ENCODE measurements at regions not wholly inside any gene's neighbourhood (a gene's known extent, or its start where the extent isn't known, plus 50 kb on each side); places are given as distances from the start of the nearest gene placed in this dataset.
A peak's percentile ranks its signal among the peaks of the same experiment; 100 is the strongest.

DNA sequence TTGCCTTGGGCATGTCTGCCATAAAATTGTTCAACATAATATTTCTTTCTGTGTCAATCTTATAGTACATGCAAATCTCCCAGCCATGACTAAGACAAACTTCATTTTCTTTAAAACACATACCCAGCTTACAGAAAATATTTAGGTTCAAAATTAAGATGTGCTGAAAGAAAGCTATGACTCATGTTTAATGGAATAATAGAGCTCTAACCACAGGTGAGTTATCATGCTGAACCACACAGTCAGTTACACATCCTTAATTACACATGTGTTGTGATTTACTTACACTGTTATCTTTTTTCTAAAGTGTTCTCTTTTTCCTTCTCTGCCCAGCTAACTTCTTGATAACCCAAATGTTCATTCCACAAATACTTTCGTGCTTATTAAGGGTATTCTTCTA, 1831.2 kb downstream of the OLFM4 start:
- Mint-ChIP-seq H3K27me3 (no peaks in the 10 kb centered on the region), H3K4me1 (no peaks in the 10 kb centered on the region), H3K4me3 (peak overlapping the region in 1 of 8 donors; percentile 41), H3K27ac (no peak overlapping the region), H3K9me3 (peaks cover 3 to 16% (median 7%) of the 10 kb centered on the region in 8 donors), H3K36me3 (no peaks in the 10 kb centered on the region)
- Histone ChIP-seq H3K4me3 (ENCODE audit: low read length in 2 of 2) (no peak overlapping the region), H3K36me3 (ENCODE audit: insufficient read depth, low read length) (no peaks in the 10 kb centered on the region), H3K27ac (ENCODE audit: low read depth, low read length) (no peak overlapping the region), H3K27me3 (ENCODE audit: insufficient read depth, low read length) (no peaks in the 10 kb centered on the region), H3K4me1 (ENCODE audit: insufficient read depth, low read length) (no peaks in the 10 kb centered on the region), H3K9me3 (ENCODE audit: control insufficient read depth in 1 of 2, low read length in 2 of 2) (peaks cover 0 to 3% of the 10 kb centered on the region in 2 donors)
- CTCF ChIA-PET (ENCODE audit: partially characterized antibody): no interaction called here
- intact Hi-C loops (cut with micrococcal nuclease): no loop called here
- POLR2A ChIA-PET (ENCODE audit: partially characterized antibody): no interaction called here
- DNase-seq: no peak

DNA sequence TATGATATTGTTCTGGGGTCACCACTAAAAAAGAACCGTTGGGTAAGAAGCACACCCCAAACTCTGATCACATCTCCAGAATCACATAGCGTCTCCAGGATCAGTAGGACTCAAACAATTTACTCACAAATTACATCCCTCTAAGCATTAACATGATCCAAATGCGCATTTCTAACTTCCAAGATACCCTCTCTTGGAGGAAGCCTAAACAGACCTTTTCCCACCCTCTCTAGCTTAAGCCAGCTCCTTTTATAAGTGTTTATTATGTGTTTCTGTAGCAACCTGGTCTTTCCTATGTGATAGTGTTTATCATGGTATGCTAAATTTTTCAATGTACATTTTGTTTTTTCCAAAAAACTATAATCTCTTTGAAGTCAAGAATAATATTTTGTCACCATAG, 1846.5 kb downstream of the OLFM4 start:
- no peaks in the 10 kb centered on the region for H3K36me3 ChIP-seq (ENCODE audit: insufficient read depth, low read length)
- no peaks in the 10 kb centered on the region for H3K4me1 ChIP-seq (ENCODE audit: insufficient read depth, low read length)
- H3K27me3 ChIP-seq (ENCODE audit: insufficient read depth, low read length): no peaks in the 10 kb centered on the region
- H3K9me3 ChIP-seq (ENCODE audit: control insufficient read depth in 1 of 2, low read length in 2 of 2): no peaks in the 10 kb centered on the region
- POLR2A ChIA-PET (ENCODE audit: partially characterized antibody): no interaction called here
- Mint-ChIP-seq H3K4me1 (no peaks in the 10 kb centered on the region), H3K4me3 (no peak overlapping the region), H3K36me3 (no peaks in the 10 kb centered on the region), H3K9me3 (peaks cover 0 to 5% (median 3%) of the 10 kb centered on the region in 8 donors), H3K27ac (no peak overlapping the region), H3K27me3 (no peaks in the 10 kb centered on the region)
- intact Hi-C loops (cut with micrococcal nuclease): no loop called here
- no peak for DNase-seq
- CTCF ChIA-PET (ENCODE audit: partially characterized antibody): no interaction called here
- H3K27ac ChIP-seq (ENCODE audit: low read depth, low read length): no peak overlapping the region
- H3K4me3 ChIP-seq (ENCODE audit: low read length in 2 of 2): no peak overlapping the region

DNA sequence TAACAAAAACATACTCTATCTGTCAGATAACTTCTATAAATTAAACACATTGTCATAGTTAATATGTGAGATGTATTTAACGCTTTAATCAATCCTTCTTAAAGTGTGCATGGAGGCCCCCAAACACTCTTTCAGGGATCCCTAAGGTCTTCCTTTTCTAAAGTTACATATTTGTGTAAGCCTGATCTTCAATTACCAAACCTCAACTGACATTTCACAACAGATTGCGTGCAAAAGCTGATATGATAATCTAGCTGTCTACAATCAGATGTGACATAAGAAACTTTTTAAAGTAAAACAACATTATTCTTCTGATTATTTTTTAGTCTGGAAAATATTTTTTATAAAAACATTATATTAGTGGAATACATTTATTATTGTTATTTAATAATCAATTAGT, 1850.4 kb downstream of the OLFM4 start:
- POLR2A ChIA-PET (ENCODE audit: partially characterized antibody): no interaction called here
- no peaks in the 10 kb centered on the region for H3K27me3 ChIP-seq (ENCODE audit: insufficient read depth, low read length)
- no peaks in the 10 kb centered on the region for H3K9me3 ChIP-seq (ENCODE audit: control insufficient read depth in 1 of 2, low read length in 2 of 2)
- Mint-ChIP-seq H3K27me3 (no peaks in the 10 kb centered on the region), H3K27ac (no peak overlapping the region), H3K4me1 (no peaks in the 10 kb centered on the region), H3K36me3 (no peaks in the 10 kb centered on the region), H3K4me3 (no peak overlapping the region), H3K9me3 (peaks cover 0 to 10% (median 5%) of the 10 kb centered on the region in 8 donors)
- H3K27ac ChIP-seq (ENCODE audit: low read depth, low read length): no peak overlapping the region
- no peaks in the 10 kb centered on the region for H3K36me3 ChIP-seq (ENCODE audit: insufficient read depth, low read length)
- intact Hi-C loops (cut with micrococcal nuclease): no loop called here
- DNase-seq: no peak
- CTCF ChIA-PET (ENCODE audit: partially characterized antibody): no interaction called here
- H3K4me3 ChIP-seq (ENCODE audit: low read length in 2 of 2): no peak overlapping the region
- no peaks in the 10 kb centered on the region for H3K4me1 ChIP-seq (ENCODE audit: insufficient read depth, low read length)

DNA sequence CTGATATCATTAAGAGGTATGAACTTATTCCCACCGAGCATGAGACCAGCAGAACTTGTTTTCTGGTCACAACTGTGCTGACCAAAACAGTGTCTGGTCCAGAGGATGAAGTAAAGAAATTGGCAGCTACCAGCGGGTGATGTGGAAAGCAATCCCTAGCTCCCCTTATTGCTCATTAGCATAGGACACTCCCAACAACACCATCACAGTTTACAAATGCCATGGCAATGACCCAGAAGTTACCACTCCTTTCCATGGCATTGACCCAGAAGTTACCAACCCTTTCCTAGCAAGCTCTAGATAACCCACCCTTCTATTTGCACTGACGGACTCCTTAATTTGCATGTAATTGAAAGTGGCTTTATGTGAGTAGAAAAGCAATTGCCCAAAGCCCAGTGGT, 1856.1 kb downstream of the OLFM4 start:
- H3K9me3 Mint-ChIP-seq: peaks cover 0 to 15% (median 6%) of the 10 kb centered on the region in 8 donors
- H3K27me3 Mint-ChIP-seq: no peaks in the 10 kb centered on the region
- POLR2A ChIA-PET (ENCODE audit: partially characterized antibody): no interaction called here
- Histone ChIP-seq H3K27me3 (ENCODE audit: insufficient read depth, low read length) (no peaks in the 10 kb centered on the region), H3K4me3 (ENCODE audit: low read length in 2 of 2) (no peak overlapping the region), H3K36me3 (ENCODE audit: insufficient read depth, low read length) (no peaks in the 10 kb centered on the region), H3K4me1 (ENCODE audit: insufficient read depth, low read length) (no peaks in the 10 kb centered on the region), H3K27ac (ENCODE audit: low read depth, low read length) (no peak overlapping the region), H3K9me3 (ENCODE audit: control insufficient read depth in 1 of 2, low read length in 2 of 2) (no peaks in the 10 kb centered on the region)
- no peak overlapping the region for H3K4me3 Mint-ChIP-seq
- H3K36me3 Mint-ChIP-seq: no peaks in the 10 kb centered on the region
- CTCF ChIA-PET (ENCODE audit: partially characterized antibody): no interaction called here
- no peak overlapping the region for H3K27ac Mint-ChIP-seq
- no peaks in the 10 kb centered on the region for H3K4me1 Mint-ChIP-seq
- DNase-seq: no peak
- intact Hi-C loops (cut with micrococcal nuclease): no loop called here

DNA sequence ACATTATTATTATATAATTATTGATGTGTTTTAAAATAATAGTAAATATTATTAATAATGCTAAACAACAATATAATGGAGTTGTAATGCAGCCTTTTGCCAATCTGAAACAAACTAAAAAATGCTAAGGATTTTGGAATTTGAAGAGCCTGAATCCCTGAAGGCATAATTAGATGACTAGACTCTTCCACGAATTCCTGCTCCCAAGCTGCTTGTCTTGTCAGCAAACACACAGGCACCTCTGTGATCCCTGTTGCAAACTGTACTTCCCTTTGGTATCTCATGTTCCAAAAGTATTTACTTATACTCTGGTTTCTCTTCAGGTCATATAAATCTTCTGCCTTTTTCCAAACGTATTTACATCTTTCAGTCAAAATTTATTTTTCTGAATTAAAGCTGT, 1862.4 kb downstream of the OLFM4 start:
- ChIA-PET CTCF (ENCODE audit: partially characterized antibody) (no interaction called here), POLR2A (ENCODE audit: partially characterized antibody) (no interaction called here)
- no peaks in the 10 kb centered on the region for H3K4me1 Mint-ChIP-seq
- H3K4me3 Mint-ChIP-seq: no peak overlapping the region
- H3K4me1 ChIP-seq (ENCODE audit: insufficient read depth, low read length): no peaks in the 10 kb centered on the region
- H3K4me3 ChIP-seq (ENCODE audit: low read length in 2 of 2): no peak overlapping the region
- H3K27me3 ChIP-seq (ENCODE audit: insufficient read depth, low read length): no peaks in the 10 kb centered on the region
- H3K27ac Mint-ChIP-seq: no peak overlapping the region
- no peaks in the 10 kb centered on the region for H3K9me3 ChIP-seq (ENCODE audit: control insufficient read depth in 1 of 2, low read length in 2 of 2)
- intact Hi-C loops (cut with micrococcal nuclease): no loop called here
- H3K36me3 ChIP-seq (ENCODE audit: insufficient read depth, low read length): no peaks in the 10 kb centered on the region
- H3K27ac ChIP-seq (ENCODE audit: low read depth, low read length): no peak overlapping the region
- peaks cover 2 to 15% (median 7%) of the 10 kb centered on the region in 8 donors for H3K9me3 Mint-ChIP-seq
- no peak for DNase-seq
- no peaks in the 10 kb centered on the region for H3K27me3 Mint-ChIP-seq
- no peaks in the 10 kb centered on the region for H3K36me3 Mint-ChIP-seq

DNA sequence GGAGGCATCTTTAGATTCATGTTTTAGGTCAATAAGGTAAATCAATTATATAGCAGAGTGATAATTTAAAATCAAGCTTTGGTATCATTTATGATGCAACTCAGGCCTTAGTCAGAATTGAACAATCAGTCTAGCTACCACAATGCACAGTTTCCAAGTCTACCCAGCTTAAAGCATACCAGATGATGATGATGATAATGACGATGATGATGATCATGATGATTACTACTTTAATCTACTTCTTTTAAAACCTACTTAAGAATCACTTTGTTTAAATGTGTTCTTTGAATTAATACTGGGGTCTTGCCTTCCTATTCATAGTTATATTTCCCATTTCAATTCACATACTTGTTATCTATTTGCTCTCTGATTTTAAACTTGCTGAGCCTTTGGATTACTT, 1872.7 kb downstream of the OLFM4 start:
- H3K9me3 ChIP-seq (ENCODE audit: control insufficient read depth in 1 of 2, low read length in 2 of 2): no peaks in the 10 kb centered on the region
- H3K36me3 Mint-ChIP-seq: no peaks in the 10 kb centered on the region
- H3K4me3 ChIP-seq (ENCODE audit: low read length in 2 of 2): no peak overlapping the region
- intact Hi-C loops (cut with micrococcal nuclease): no loop called here
- H3K27me3 Mint-ChIP-seq: no peaks in the 10 kb centered on the region
- CTCF ChIA-PET (ENCODE audit: partially characterized antibody): no interaction called here
- H3K36me3 ChIP-seq (ENCODE audit: insufficient read depth, low read length): no peaks in the 10 kb centered on the region
- no peaks in the 10 kb centered on the region for H3K27me3 ChIP-seq (ENCODE audit: insufficient read depth, low read length)
- H3K27ac Mint-ChIP-seq: no peak overlapping the region
- no peak overlapping the region for H3K4me3 Mint-ChIP-seq
- peaks cover 0 to 14% (median 5%) of the 10 kb centered on the region in 8 donors for H3K9me3 Mint-ChIP-seq
- DNase-seq: no peak
- POLR2A ChIA-PET (ENCODE audit: partially characterized antibody): no interaction called here
- H3K4me1 Mint-ChIP-seq: no peaks in the 10 kb centered on the region
- H3K4me1 ChIP-seq (ENCODE audit: insufficient read depth, low read length): no peaks in the 10 kb centered on the region
- no peak overlapping the region for H3K27ac ChIP-seq (ENCODE audit: low read depth, low read length)

DNA sequence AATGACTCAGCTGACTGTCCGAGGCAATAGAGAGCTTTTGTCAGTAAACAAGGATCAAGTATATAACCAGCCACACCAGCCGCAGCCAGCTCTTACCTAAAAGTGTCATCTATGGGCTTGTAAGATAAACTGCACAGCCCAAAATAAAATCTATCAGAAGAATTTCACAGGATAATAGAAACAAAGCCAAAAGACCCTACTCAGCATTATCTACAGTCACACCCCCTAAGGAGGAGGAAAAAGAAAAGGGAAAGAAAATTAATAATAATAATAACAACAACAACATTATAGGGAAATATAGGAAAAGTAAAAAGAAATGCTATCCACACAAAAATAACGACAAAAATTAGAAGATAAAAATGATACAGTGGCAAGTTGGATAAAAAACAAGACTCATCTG, 1883.8 kb downstream of the OLFM4 start:
- Mint-ChIP-seq H3K27me3 (peaks cover 0 to 1% of the 10 kb centered on the region in 2 donors), H3K36me3 (no peaks in the 10 kb centered on the region), H3K4me3 (no peak overlapping the region), H3K9me3 (peaks cover 2 to 37% (median 20%) of the 10 kb centered on the region in 8 donors), H3K27ac (no peak overlapping the region), H3K4me1 (no peaks in the 10 kb centered on the region)
- Histone ChIP-seq H3K4me3 (ENCODE audit: low read length in 2 of 2) (no peak overlapping the region), H3K27ac (ENCODE audit: low read depth, low read length) (no peak overlapping the region), H3K9me3 (ENCODE audit: control insufficient read depth in 1 of 2, low read length in 2 of 2) (no peaks in the 10 kb centered on the region), H3K36me3 (ENCODE audit: insufficient read depth, low read length) (no peaks in the 10 kb centered on the region), H3K27me3 (ENCODE audit: insufficient read depth, low read length) (no peaks in the 10 kb centered on the region), H3K4me1 (ENCODE audit: insufficient read depth, low read length) (no peaks in the 10 kb centered on the region)
- POLR2A ChIA-PET (ENCODE audit: partially characterized antibody): no interaction called here
- CTCF ChIA-PET (ENCODE audit: partially characterized antibody): no interaction called here
- intact Hi-C loops (cut with micrococcal nuclease): no loop called here
- no peak for DNase-seq

DNA sequence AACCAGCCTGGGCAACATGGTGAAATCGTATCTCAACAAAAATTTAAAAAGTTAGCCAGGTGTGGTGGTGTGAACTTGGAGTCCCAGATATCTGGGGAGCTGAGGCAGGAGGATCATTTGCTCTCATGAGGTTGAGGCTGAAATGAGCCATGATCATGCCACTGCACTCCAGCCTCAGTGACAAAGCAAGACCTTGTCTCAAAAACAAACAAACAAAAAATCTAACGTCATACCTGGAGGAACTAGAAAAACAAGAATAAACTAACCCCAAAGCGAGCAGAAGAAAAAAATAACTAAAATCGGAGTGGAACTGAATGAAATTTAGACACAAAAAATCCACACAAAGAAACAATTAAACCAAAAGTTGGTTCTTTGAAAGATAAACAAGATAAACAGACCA, 1885.1 kb downstream of the OLFM4 start:
- Histone ChIP-seq H3K4me1 (ENCODE audit: insufficient read depth, low read length) (no peaks in the 10 kb centered on the region), H3K27ac (ENCODE audit: low read depth, low read length) (no peak overlapping the region), H3K9me3 (ENCODE audit: control insufficient read depth in 1 of 2, low read length in 2 of 2) (no peaks in the 10 kb centered on the region), H3K4me3 (ENCODE audit: low read length in 2 of 2) (no peak overlapping the region), H3K36me3 (ENCODE audit: insufficient read depth, low read length) (no peaks in the 10 kb centered on the region), H3K27me3 (ENCODE audit: insufficient read depth, low read length) (no peaks in the 10 kb centered on the region)
- Mint-ChIP-seq H3K4me1 (no peaks in the 10 kb centered on the region), H3K36me3 (no peaks in the 10 kb centered on the region), H3K27me3 (peaks cover 0 to 1% of the 10 kb centered on the region in 2 donors), H3K27ac (no peak overlapping the region), H3K4me3 (no peak overlapping the region), H3K9me3 (peaks cover 2 to 41% (median 22%) of the 10 kb centered on the region in 8 donors)
- no peak for DNase-seq
- ChIA-PET CTCF (ENCODE audit: partially characterized antibody) (no interaction called here), POLR2A (ENCODE audit: partially characterized antibody) (no interaction called here)
- intact Hi-C loops (cut with micrococcal nuclease): no loop called here
